ENCODE measurements at regions not wholly inside any gene's neighbourhood (a gene's known extent, or its start where the extent isn't known, plus 50 kb on each side); places are given as distances from the start of the nearest gene placed in this dataset.

GRCh38 chr20:51134405-51134804 is 111.5 kb upstream of the KCNG1 start:
- TF ChIP-seq CTCF (IDR thresholded peaks at IDR 0.05; ENCODE audit: low read depth, low read length, poor library complexity, severe bottlenecking) (no peak), EZH2phosphoT487 (IDR thresholded peaks at IDR 0.05; ENCODE audit: borderline replicate concordance, low read length) (no peak)

Measured in DOHH2 (cell line).